ENCODE measurements at regions not wholly inside any gene's neighbourhood (a gene's known extent, or its start where the extent isn't known, plus 50 kb on each side); places are given as distances from the start of the nearest gene placed in this dataset.

DNA sequence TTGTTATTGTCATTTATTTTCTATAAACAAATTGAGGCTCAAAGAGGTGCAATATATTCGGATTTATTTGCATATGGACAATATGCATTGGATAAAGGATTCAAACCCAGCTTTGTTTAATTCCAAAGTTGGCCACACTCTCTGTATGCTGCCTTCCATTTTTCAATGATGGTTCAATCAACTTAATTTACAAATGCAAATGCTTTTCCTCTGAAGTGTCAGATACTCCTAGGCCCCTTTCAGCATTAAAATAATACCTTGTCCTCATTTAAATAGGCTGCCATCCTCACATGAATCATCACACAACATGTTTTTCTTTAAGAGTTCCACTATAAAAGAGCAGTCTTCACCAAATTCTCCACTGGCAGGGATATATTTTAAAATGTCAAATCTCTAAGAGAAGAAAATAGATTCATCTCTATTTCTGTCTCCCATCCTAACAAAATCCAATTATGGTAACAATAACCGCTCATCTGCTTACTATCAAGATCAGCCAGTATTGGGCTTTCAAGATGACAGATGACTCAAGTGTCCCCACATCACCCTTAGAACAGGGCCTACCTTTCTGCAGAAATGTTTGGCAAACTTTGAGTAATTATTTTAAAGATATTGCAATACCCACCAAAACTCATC, 114.8 kb downstream of the SCG2 start:
- no peak for TF ChIP-seq CTCF (IDR thresholded peaks at IDR 0.05)
- no peak for TF ChIP-seq POLR2A (IDR thresholded peaks at IDR 0.05)
